Left lung (tissue), 4 donors: ENCODE measurements at regions not wholly inside any gene's neighbourhood (a gene's known extent, or its start where the extent isn't known, plus 50 kb on each side); places are given as distances from the start of the nearest gene placed in this dataset.
A peak's percentile ranks its signal among the peaks of the same experiment; 100 is the strongest.

Source experiments
- ATAC-seq: fragments of 200-7000 bp; cut with Tn5 transposase; one replicate; pipeline ENCODE4 v1.9.1; 2020; ENCODE audit warnings: moderate library complexity
- DNase-seq, 4 donors: peaks; one replicate each; pipeline ENCODE4 v3.0.0-alpha.2; 2013 to 2020
- H3K27ac ChIP-seq, 2 donors: fragments of 200-600 bp; sonication (generic) in 1 of 2; one replicate each; pipeline versions ENCODE4 v1.5.0 to v1.8.0; 2020 to 2021
- H3K27me3 ChIP-seq, 2 donors: fragments of 200-600 bp; sonication (generic) in 1 of 2; one replicate each; pipeline versions ENCODE4 v1.5.0 to v1.8.0; 2020 to 2021
- H3K36me3 ChIP-seq, 2 donors: fragments of 200-600 bp; sonication (generic) in 1 of 2; one replicate each; pipeline versions ENCODE4 v1.5.0 to v1.8.0; 2020 to 2021
- H3K4me1 ChIP-seq, 2 donors: fragments of 200-600 bp; one replicate each; pipeline ENCODE4 v1.8.0; 2021
- H3K4me3 ChIP-seq, 2 donors: fragments of 200-600 bp; sonication (generic) in 1 of 2; one replicate each; pipeline versions ENCODE4 v1.5.0 to v1.8.0; 2020 to 2021; ENCODE audit warnings: mild to moderate bottlenecking in 1 of 2
- H3K9me3 ChIP-seq, 2 donors: fragments of 200-600 bp; sonication (generic) in 1 of 2; one replicate each; pipeline versions ENCODE4 v1.5.0 to v1.8.0; 2020 to 2021
- CTCF ChIP-seq, 2 donors: fragments of 200-600 bp; sonication (generic) in 1 of 2; IDR thresholded peaks; one replicate each; pipeline versions ENCODE4 v1.5.0 to v1.8.0; 2021; ENCODE audit warnings: antibody characterized with exemption in 2 of 2
- intact Hi-C, 2 donors: fragments of 100-400 bp; cut with DNase I; formaldehyde crosslinking; loops; one replicate each; pipeline versions ENCODE4 v1.11.2 to v1.14.2; 2022
- donor health status: DM: no; HTN: yes; CAD: no.
- donor health status: DM: no; HTN: no; CAD: no.

- intact Hi-C loops = no loop called here
- TF ChIP-seq CTCF (IDR thresholded peaks at IDR 0.05) = no peak
- no peak overlapping the region for H3K27ac ChIP-seq
- H3K27me3 ChIP-seq = no peaks in the 10 kb centered on the region
- H3K36me3 ChIP-seq = no peaks in the 10 kb centered on the region
- ATAC-seq (peak; percentile 83), DNase-seq (peak in 1 of 4 donors; percentile 33)
- H3K9me3 ChIP-seq = peaks cover 0 to 21% of the 10 kb centered on the region in 2 donors
- no peaks in the 10 kb centered on the region for H3K4me1 ChIP-seq
- no peak overlapping the region for H3K4me3 ChIP-seq
These were observed 178.0 kb downstream of the RND3 start for GRCh38 chr2:150309311-150310080.

- ATAC-seq (no peak), DNase-seq (no peak)
- Histone ChIP-seq H3K4me1 (no peaks in the 10 kb centered on the region), H3K4me3 (no peak overlapping the region), H3K27me3 (no peaks in the 10 kb centered on the region), H3K9me3 (peaks cover 0 to 34% of the 10 kb centered on the region in 2 donors), H3K27ac (no peak overlapping the region), H3K36me3 (no peaks in the 10 kb centered on the region)
- no peak for TF ChIP-seq CTCF (IDR thresholded peaks at IDR 0.05)
- intact Hi-C loops = no loop called here
These were observed 180.2 kb downstream of the RND3 start for GRCh38 chr2:150307258-150307657.

- TF ChIP-seq CTCF (IDR thresholded peaks at IDR 0.05) = no peak
- no peaks in the 10 kb centered on the region for H3K36me3 ChIP-seq
- intact Hi-C loops = no loop called here
- DNase-seq (no peak), ATAC-seq (no peak)
- no peak overlapping the region for H3K4me3 ChIP-seq
- no peaks in the 10 kb centered on the region for H3K4me1 ChIP-seq
- no peaks in the 10 kb centered on the region for H3K27me3 ChIP-seq
- peaks cover 0 to 43% of the 10 kb centered on the region in 2 donors for H3K9me3 ChIP-seq
- H3K27ac ChIP-seq = no peak overlapping the region
These were observed 184.2 kb downstream of the RND3 start for GRCh38 chr2:150303281-150303680.

- ATAC-seq (no peak), DNase-seq (no peak)
- no peaks in the 10 kb centered on the region for H3K27me3 ChIP-seq
- H3K9me3 ChIP-seq = peaks cover 0 to 27% of the 10 kb centered on the region in 2 donors
- H3K27ac ChIP-seq = no peak overlapping the region
- no peaks in the 10 kb centered on the region for H3K36me3 ChIP-seq
- H3K4me1 ChIP-seq = no peaks in the 10 kb centered on the region
- no peak for TF ChIP-seq CTCF (IDR thresholded peaks at IDR 0.05)
- H3K4me3 ChIP-seq = no peak overlapping the region
- intact Hi-C loops = no loop called here
These were observed 188.7 kb downstream of the RND3 start for GRCh38 chr2:150298571-150299305.

GRCh38 chr2:150296770-150297546 is 190.5 kb downstream of the RND3 start:
- Histone ChIP-seq H3K27ac (no peak overlapping the region), H3K9me3 (peaks cover 0 to 17% of the 10 kb centered on the region in 2 donors), H3K4me3 (no peak overlapping the region), H3K27me3 (no peaks in the 10 kb centered on the region), H3K36me3 (no peaks in the 10 kb centered on the region), H3K4me1 (no peaks in the 10 kb centered on the region)
- no peak for TF ChIP-seq CTCF (IDR thresholded peaks at IDR 0.05)
- ATAC-seq (no peak), DNase-seq (peak in 2 of 4 donors; percentile 37 to 50)
- intact Hi-C loops = no loop called here
